HG02763 (cell line): ENCODE measurements at regions not wholly inside any gene's neighbourhood (a gene's known extent, or its start where the extent isn't known, plus 50 kb on each side); places are given as distances from the start of the nearest gene placed in this dataset.
A peak's percentile ranks its signal among the peaks of the same experiment; 100 is the strongest.
"Not testable (repeated sequence)": the region's sequence is repeated elsewhere in the genome, so short reads cannot be mapped to it uniquely, and the experiment has no call there.

Source experiments
- ATAC-seq: cut with Tn5 transposase; IDR thresholded peaks from one replicate; pipeline ENCODE4 v1.9.1; 2021; ENCODE audit warnings: mild to moderate bottlenecking, moderate library complexity; ENCODE audit not compliant: unreplicated experiment

- no peak for ATAC-seq
Observed at GRCh38 chr13:54004026-54004699, 975.5 kb downstream of the OLFM4 start.

- no peak for ATAC-seq
Observed at GRCh38 chr13:54016542-54016941, 987.9 kb downstream of the OLFM4 start.

- ATAC-seq = no peak
Observed at GRCh38 chr13:54018485-54018884, 989.9 kb downstream of the OLFM4 start.

GRCh38 chr13:54029226-54029625 lies 1000.6 kb downstream of the OLFM4 start:
- peak; percentile 97 for ATAC-seq

GRCh38 chr13:54029720-54030119 lies 1001.1 kb downstream of the OLFM4 start:
- ATAC-seq = no peak

- ATAC-seq = no peak
Observed at GRCh38 chr13:54033323-54033861, 1004.8 kb downstream of the OLFM4 start.

- ATAC-seq = no peak
Observed at GRCh38 chr13:54034047-54034446, 1005.4 kb downstream of the OLFM4 start.

GRCh38 chr13:54057416-54057815 lies 1028.8 kb downstream of the OLFM4 start:
- not testable (repeated sequence) for ATAC-seq

DNA sequence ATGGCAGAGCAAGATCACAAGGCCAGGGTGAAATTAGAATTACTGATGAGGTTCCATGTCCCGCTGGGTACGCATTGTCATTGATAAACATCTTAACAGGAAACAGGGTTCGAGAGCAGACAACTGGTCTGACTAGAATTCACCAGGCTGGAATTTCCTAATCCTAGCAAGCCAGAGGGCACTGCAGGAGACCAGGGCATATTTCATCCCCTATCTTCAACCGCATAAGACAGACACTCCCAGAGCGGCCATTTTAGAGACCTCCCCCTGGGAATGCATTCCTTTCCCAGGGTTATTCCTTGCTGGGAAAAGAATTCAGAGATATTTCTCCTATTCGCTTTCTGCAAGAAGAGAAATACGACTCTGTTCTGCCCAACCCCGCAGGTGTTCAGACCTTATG lies 1041.3 kb downstream of the OLFM4 start:
- not testable (repeated sequence) for ATAC-seq

DNA sequence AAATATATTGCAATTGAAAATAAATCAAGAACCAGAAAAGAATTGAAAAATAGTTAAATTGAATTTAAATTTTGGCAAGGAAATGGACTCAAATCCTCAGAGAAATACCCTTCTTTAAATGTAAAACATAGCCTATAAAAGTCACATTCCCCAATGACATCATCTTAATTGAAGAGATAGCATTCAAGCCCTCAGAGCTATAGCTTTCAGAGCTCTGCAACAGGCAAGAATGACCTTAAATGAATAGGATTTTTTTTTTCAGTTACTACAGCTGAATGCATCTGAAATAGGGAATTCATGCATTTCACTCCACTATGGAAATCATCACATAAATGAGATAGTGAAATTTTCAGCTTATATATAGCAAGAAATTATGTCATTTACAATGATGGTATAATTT lies 1049.0 kb downstream of the OLFM4 start:
- ATAC-seq = no peak

DNA sequence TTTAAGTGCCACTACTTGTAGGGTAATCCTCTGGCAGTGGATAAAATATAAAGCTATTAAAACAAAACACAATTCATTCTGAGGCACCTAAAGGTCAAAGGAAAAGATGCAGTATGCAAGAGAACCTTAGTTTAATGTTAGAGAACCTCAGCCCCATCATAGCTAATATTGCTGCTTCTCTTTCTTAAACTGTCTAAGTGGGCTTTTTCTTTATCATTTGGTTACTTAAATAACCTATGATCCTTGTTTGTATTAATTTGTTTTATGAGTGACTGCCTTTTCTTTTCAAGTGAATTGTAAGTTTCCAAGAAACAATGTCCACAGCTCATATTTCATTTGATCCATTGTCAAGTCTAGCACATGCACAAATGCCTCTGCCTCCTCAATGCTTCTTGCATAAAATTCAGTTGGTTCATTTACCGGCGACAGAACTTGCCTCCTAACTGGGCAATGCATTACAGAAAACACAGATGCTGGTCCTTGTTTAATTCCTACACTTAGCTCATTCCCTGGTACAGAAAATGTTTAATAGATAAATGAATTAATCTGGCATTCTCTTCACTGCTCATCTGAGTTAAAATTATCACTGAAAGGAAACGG lies 1049.8 kb downstream of the OLFM4 start:
- no peak for ATAC-seq

DNA sequence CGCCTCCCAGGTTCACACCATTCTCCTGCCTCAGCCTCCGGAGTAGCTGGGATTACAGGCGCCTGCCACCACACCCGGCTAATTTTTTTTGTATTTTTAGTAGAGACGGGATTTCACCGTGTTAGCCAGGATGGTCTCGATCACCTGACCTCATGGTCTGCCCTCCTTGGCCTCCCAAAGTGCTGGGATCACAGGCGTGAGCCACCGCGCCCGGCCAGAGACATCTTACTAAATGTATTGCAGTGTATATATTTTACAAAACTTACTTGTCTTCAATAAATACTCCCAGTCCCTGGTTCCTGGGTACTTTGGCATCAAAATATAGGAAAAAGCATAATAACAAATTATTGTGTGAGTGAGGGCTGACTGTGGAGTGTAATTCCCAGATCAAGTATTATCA lies 1053.7 kb downstream of the OLFM4 start:
- ATAC-seq = not testable (repeated sequence)

DNA sequence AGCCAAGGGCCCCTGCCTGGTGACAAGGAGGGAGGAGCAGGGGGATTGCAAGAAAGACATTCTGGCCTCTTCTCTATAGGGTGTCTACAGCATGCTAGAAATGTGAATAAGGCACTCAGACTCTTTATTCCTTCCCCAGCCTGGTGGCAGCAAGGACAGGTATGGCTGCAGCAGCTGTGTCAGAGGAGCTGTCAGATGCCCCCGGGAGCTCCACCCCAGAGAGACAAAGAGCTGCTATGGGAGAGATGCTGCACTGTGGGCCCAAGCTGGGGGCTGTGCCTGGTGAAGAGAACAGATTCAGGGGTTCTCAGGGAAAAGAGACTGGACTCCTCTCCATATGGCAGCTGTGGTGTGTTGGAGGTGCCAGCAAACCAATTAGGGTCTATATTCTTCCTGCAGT lies 1063.3 kb downstream of the OLFM4 start:
- no peak for ATAC-seq

GRCh38 chr13:54092686-54093085 lies 1064.1 kb downstream of the OLFM4 start:
- no peak for ATAC-seq

DNA sequence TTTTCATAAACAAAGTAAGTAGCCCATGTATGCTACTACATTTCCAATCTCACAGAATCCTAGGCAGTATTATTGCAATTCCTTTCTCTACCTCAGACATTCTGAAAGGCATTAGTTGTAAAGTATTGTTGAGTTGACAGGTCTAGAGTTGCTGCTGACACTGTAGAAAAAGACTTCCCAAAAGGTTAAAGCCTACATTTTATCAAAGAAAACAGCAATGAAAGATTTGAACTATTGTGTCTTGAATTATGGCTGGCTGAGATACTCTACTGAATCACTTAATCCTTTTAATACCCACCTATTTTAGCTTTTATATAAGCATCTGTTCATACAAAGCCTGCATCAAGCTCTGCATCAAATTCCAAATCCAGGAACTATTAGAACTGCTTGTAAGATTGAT lies 1082.0 kb downstream of the OLFM4 start:
- no peak for ATAC-seq

- no peak for ATAC-seq
Observed at GRCh38 chr13:54124700-54125099, 1096.1 kb downstream of the OLFM4 start.

- ATAC-seq = not testable (repeated sequence)
Observed at GRCh38 chr13:54130931-54131330, 1102.3 kb downstream of the OLFM4 start.

DNA sequence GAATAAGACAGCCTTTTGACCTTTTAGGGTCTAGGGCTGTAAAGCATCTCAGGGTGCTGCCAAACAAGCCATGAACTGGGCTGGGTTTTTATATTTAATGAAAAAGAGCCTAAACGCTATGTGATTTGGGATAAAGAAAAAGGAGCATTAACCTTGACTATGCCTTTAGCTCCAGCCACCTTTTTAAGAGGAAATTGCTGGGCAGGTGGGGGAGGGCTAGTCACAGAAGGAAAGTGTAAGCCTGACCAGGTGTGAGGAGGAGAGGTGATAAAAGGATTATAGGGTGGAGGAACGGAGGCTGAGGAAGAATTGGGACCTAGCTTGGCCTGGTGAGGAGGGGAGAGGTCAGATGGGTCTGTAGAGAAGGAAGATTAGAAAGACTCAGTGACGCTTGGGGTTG lies 1102.8 kb downstream of the OLFM4 start:
- ATAC-seq = not testable (repeated sequence)

DNA sequence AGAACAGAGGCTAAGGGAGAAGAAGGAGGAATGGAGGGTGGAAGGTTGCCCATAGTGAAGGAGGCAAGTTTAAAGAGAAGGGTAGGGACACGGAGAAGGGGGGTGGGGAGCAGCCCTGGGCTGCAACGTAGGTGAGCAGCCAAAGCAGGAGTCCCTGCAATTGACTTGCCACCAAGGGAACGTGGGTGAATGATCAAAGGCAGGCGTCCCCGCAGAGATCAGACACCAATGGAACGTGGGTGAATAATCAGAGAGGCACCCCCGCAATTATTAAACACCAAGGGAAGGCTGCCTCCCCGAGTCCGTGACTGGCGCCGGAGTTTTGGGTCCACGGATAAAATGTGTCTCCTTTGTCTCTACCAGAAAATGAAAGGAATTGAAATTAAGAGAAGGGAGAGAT lies 1103.5 kb downstream of the OLFM4 start:
- not testable (repeated sequence) for ATAC-seq

DNA sequence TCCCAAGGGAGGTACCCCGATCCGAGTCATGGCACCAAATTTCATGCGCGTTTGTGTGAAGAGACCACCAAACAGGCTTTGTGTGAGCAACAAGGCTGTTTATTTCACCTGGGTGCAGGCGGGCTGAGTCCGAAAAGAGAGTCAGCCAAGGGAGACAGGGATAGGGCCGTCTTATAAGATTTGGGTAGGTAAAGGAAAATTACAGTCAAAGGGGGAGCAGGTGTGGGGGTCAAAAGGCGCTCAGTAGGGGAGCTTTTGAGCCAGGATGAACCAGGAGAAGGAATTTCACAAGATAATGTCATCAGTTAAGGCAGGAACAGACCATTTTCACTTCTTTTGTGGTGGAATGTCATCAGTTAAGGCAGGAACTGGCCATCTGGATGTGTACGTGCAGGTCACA lies 1104.1 kb downstream of the OLFM4 start:
- ATAC-seq = not testable (repeated sequence)

DNA sequence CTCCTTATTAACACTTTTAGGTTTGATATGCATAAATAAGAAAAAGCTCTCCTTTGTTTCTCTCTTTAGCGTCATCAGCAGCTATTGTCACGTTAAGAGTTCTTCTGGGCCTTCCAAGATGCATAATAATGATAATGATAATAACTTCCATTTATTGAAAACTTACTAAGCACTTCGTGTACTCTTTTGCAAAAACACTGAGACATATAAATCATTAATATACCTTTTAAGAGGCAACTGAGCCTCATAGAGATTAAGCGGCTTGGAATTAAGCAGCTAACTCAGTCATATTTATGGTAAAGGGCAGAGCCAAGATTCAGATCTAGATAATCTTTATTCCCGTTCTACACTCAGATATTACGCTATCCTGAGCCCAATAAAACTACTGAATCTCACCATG lies 1105.1 kb downstream of the OLFM4 start:
- ATAC-seq = no peak

DNA sequence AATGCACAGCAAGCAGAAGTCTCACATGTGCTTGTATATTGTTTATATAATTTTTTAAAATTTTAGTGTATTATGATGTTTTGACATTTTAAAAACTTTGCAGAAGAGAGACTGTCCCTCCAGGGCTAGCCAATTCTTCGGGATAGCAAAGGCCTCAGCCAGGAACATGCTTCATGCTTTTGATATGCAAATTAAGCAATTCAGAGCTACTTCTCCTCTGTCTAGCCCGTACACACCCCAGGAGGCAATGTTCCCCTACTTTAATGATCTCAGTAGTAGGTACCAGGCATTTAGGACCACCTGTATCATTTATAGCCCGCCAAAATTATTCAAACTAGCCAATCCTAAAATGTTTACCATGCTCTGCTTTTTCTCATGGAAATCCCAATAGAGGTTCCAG lies 1116.2 kb downstream of the OLFM4 start:
- ATAC-seq = no peak

GRCh38 chr13:54150851-54151250 lies 1122.2 kb downstream of the OLFM4 start:
- ATAC-seq = no peak
